ENCODE measurements at regions not wholly inside any gene's neighbourhood (a gene's known extent, or its start where the extent isn't known, plus 50 kb on each side); places are given as distances from the start of the nearest gene placed in this dataset.
"Not testable (repeated sequence)": the region's sequence is repeated elsewhere in the genome, so short reads cannot be mapped to it uniquely, and the experiment has no call there.

DNA sequence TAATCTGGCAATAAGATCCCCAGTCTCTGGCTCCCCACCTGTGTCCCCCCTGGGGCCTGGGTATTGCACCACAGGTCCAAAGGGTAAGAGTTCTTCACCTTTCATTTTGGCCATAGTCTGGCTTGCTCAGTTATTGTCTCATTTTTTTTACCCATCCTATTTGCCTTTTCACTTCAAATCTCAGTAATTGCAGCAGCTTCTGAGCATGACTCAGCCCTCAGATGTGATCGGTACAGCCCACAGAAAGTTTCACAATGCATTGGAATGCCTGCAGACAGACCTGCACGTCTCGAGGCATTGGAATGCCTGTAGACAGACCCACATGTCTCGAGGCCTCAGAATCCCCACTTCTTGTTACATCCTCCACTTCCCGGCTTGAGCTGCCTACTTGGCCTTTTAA, 173.6 kb downstream of the NUFIP1 start:
- DNase-seq (ENCODE audit: insufficient read length, low spot score) (peak; percentile 12), FAIRE-seq (no peak)

DNA sequence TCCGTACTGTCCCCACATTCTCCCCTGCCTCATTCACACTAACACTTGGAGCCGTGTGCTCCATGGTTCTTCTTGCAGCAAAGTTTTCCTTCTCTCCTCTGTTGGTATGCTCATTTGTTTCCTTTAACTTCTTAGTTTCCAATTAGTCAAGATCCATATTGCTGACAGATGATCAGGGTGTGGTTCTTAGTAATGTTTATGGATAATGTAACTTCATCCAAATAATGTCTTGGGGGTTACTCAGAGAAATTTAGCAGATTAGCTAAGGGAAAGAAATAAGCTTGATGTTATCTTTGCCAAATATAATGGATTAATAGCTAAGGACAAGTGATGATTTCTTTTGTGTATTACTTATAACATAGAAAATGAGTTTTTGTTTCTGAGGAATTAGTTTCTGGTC, 174.4 kb downstream of the NUFIP1 start:
- FAIRE-seq (no peak), DNase-seq (ENCODE audit: insufficient read length, low spot score) (no peak)

DNA sequence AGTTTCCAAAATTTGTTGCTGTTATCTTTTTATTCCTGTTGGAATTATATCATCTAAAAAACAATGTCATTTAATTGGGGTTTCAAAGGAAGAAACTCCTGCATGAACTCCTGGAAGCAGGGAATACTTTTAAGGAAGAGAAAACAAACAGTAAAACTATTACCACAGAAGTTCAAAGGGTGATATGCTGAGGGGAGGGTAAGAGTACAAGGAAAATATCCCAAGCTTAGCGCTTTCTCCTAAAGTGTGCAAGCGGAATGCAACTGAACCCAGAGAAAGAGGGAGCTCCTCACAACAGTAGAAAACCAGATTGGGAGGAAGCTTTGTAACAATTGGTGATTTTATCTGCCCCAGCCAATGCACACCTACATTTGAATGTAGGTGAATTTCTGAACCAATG, 175.1 kb downstream of the NUFIP1 start:
- DNase-seq (ENCODE audit: insufficient read length, low spot score) (no peak), FAIRE-seq (no peak)

DNA sequence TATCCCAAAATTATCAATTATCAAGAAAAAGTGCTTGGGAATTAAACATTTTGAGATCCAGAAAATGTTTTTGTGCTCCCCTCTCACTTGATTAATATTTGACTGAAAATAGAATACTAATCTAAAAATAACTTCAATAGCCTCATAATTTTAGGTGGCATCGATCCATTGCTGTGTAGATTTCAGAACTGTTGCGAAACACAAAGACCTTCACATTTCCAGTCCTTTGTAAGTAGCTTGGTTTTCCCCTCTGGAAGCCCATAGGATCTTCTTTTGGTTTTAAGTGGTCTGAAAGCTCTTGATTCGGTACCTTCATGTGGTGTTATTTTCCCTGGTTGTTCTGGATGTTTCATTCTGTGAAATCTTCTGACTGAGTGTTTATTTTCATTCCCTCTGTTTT, 176.5 kb downstream of the NUFIP1 start:
- no peak for FAIRE-seq
- no peak for DNase-seq (ENCODE audit: insufficient read length, low spot score)

DNA sequence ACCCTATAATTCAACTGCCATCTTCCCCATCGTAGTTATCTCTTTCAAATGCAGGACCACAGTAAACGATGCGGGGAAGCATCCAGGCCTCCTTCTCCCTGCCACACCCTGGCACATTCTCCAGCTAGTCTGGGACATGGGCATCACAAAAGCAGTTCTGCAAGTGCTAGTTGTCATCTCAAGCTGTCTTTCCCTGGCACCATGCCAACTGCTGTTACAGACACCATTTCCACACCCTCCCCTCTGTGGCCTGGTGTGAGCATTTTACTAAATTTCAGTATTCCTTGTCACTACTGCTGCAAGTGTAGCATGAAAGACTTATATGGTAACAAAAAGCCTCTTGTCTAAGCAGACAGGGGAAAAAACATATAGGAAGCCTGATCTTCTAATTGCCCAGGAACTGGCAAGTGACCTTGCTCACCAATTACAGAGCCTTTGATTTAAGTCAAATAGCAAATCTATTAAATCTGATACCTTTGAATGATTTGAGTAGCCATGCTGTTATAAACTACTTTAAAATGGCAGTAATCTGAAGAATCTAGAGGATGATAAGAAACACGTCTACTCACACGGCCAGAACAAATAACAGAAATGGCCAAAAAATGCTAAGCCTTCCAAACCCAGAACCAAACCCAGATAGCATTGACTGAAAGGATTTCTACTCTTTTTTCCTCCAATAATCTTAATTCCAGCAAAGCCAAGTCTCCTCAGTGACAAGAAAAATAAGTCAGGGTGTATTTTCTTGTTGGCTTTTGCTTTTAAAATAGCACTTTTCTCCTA, 179.0 kb downstream of the NUFIP1 start:
- no peak for DNase-seq (ENCODE audit: insufficient read length, low spot score)
- FAIRE-seq, result no peak

DNA sequence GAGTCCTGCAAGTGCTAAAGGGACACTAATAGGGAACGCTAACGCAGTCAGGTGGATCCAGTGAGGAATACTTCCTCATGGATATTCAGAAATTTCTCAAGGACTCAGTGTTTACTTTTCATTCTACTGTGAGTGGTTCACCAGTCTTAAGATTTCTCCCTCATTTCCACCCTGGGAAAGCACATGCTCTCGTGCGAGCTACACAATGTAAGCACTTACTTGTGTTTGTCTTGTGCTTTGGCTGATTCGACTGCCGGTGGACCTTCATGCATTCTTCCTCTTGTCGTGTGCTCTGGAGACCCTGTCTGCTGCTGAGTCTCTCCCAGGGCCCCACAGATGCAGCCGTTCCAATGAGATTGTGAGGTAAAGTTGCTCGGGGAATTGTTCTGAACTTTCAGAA, 180.1 kb downstream of the NUFIP1 start:
- DNase-seq (ENCODE audit: insufficient read length, low spot score) (no peak), FAIRE-seq (no peak)

DNA sequence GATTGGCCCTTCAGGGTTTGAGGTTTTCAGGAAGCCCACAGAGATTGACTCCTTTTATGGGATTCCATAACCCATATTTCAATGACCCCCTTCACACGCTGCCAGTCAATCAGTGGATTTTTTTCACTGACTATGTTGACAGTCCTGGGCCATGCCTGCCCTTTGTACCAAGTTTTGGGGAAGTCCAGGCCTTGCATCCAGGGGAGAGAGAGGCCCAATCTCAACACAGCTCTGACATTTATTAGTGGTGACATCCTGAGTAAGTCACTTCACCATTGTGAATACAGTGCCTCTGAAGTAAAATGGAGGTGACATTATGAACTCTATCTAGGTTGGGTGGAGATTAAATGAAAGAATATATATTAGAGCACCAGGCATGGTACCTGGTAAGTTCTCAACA, 181.1 kb downstream of the NUFIP1 start:
- no peak for DNase-seq (ENCODE audit: insufficient read length, low spot score)
- no peak for FAIRE-seq

DNA sequence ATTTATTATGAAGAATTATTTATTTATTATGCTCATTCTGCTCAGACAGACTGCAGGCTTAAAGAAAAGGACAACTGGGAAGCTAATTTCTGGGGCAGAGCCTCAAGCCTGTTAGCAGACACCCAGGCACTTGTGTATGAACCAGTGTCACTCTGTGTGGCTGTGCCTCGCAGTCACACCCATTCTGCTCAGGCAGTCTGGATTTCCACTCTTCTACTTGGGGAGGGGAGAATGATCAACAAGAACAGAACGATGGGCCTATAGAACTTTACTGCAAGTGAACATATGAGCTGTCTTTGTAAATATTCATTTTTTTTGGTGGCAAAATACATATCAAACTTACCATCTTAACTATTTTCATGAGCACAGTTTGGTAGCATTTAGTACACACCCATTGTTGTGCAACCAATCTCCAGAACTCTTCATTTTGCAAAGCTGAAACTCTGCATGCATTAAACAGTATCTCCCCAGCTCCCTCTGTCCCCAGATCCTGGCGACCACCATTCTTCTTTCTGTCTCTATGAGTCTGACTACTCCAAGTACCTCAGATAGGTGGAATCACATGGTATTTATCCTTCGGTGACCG, 181.7 kb downstream of the NUFIP1 start:
- no peak for FAIRE-seq
- DNase-seq (ENCODE audit: insufficient read length, low spot score), result no peak

DNA sequence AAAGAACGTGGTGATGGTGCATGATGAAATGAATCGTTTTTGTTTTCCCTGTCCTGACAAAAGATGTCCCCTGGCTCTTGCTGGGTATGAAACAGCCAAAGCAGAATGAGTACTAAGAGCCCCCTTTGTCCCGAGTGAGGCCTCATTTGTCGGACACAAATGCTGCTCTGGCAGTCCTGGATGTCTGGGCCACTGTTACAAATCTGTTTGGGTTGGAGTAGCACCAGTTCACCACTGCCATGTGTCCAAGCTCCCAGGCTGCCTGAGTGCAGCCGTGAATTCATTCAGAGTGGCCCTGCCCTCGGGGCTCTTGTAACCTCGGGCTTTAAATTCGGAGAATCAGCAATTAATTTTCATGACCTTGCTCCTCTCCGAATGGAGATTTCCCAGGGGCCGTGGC, 182.4 kb downstream of the NUFIP1 start:
- FAIRE-seq, result no peak

DNA sequence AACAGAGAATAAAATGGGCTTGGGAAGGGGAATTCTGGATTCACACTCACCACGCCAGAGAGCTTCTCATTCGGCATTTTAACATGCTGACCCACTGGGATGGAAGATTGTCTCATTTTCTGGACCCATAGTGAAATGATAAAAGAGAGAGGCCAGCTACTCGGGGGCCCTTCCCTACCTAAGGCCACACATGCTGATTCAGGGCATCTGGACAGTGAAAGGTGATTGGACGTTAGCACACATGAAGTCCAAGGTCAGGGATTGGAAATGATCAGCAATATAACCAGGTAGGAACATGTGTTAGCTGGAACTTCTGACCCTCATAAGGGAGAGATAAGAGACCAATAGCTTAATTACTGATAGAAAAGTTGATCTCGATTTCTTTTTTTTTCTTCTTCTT, 183.7 kb downstream of the NUFIP1 start:
- DNase-seq (ENCODE audit: insufficient read length, low spot score), result no peak
- no peak for FAIRE-seq

More for the DNA sequence above, 182.4 kb downstream of the NUFIP1 start:
- no peak for DNase-seq (ENCODE audit: insufficient read length, low spot score)

DNA sequence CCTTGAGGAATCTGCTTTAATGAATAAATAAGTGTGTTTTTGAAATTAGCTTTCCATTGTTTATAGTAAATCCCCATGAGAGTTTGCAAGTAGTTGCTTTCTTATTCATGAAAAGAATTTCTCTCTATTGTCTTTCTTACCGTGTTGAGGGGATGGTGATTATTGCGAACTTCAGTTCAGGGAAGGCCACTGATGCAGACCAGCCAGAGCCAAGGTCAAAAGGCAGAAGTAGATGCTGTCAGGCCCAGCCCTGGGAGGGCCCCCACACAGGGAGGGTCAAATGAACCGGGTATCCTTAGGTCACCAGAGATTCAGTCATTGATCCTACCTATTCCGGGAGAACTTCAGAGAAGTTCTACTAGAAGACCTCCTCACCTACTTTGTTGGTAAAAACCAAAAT, 185.9 kb downstream of the NUFIP1 start:
- FAIRE-seq, result no peak
- DNase-seq (ENCODE audit: insufficient read length, low spot score), result no peak

DNA sequence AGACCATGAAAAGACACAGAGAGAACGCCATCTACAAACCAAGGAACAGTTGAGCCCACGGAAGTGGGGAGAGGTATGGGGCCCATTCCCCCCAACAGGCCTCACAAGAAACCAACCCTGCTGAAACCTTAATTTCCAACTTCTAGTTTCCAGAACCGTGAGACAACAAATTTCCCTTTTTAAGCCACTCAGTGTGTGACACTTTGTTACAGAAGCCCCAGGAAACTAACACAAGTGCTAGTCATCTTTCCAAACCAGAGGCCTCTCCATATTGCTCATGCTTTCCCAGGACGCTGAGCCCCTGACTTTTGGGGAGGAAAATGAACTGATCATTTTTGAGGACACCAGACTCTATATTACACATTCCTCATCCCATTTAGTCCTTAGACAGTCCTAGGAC, 186.8 kb downstream of the NUFIP1 start:
- no peak for DNase-seq (ENCODE audit: insufficient read length, low spot score)
- no peak for FAIRE-seq

DNA sequence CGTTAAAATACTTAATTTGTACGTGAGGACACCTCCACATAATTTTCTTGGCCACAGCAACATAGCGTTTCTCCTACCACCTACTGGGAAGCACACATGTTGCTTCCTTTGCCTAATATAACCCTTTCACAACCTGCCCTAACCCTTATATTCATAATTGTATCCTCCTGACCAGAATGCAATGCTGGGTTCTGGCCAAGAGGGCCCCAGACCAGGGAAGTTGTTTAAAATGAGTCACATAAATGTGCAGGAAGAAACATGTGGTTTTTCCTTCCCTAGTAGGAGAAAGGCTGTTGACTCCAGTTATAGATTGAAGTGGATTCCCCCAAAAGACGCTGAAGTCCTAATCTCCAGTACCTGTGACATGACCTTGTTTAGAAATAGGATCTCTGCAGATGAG, 187.3 kb downstream of the NUFIP1 start:
- DNase-seq (ENCODE audit: insufficient read length, low spot score) (no peak), FAIRE-seq (no peak)

DNA sequence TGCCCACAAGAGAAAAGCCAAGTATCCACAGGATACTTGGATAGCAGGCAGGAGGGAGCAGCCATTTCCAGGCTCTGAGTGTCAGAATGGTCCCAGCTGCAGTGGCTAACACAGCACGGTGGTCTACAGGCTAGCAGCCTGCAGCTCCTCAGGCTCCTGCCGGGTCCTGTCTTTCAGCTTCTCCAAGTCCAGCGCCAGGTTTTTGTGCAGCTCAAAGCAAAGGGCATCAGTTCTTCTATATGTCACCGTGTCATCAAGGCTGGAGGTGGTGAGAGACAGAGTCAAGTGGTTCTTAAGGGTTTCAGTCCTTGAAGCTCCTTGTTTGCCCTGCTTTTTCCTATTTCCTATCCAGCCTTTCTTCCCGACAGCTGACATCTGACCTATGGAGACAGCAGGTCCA, 188.6 kb downstream of the NUFIP1 start:
- DNase-seq (ENCODE audit: insufficient read length, low spot score) (no peak), FAIRE-seq (no peak)

DNA sequence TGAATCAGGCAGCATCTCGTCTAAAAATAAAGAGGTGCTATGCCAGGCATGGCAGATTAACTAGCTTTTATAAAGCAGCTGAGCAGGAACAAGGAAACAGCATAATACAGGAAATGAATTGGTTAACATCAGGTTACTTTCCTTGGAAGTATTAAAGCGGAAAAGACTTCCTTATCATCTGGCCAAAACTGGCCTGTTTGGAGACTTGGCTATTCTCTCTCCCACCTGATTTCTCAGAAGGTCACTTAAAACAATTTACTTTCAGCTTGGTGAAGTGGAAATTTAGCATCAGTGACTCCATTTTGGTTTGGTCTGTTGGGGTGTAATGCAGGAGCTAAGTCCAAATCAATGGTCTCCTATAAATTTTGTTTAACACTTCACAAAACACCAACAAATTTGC, 191.6 kb downstream of the NUFIP1 start:
- FAIRE-seq (no peak), DNase-seq (ENCODE audit: insufficient read length, low spot score) (no peak)

DNA sequence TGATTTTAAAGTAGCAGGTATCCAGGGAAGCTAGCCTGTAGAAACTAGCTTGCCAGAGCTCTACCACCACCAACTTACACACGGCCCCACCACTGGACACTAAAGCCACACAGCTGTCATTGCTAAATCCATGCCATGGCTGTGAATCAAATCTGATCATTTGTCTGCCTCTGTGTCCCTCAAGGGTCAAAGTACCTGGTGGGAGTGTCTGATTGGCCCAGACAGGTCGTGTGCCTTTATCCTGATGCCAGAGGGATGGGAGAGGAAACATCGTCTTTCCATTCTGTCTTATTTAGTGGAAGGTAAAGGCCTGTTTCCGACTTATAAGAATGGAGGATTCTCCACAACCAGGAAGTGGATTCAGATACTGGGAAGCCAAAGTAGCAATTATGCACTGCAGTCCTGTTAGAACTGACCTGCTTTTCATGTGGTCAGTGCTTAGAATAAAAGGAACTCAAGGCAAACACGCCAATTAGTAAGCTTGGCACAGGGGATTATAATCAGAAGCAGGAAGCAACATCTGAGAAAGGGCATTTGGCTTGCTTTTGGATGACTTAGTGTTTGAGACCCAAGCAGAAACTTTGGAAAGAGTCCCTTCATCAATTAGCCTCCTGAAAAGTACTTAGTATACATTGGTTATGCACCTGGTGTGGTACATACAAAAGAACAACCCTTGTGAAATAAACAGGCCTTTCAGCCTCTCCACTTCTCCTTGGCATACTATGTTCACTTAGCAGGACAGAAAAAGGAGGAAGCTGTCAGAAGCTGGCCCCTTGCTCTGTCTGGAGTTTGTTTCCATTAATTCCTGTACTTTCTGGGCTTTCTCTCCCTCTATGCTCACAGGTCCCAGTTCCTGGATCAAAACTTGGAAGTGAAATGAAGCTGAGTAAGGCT, 192.4 kb downstream of the NUFIP1 start:
- FAIRE-seq (no peak), DNase-seq (ENCODE audit: insufficient read length, low spot score) (no peak)

DNA sequence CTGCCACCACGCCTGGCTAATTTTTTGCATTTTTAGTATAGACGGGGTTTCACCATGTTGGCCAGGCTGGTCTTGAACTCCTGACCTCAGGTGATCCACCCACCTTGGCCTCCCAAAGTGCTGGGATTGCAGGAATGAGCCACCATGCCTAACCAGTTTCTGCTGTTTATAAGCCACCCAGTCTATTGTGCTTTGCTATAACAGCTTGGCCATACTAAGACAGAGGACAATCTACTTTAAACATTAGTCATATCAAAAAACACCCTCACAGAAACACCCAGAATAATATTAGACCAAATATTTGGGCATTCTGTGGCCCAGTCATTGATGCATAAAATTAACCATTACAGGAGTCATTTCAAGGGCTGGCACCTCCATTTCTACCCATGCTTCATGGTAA, 193.2 kb downstream of the NUFIP1 start:
- not testable (repeated sequence) for DNase-seq (ENCODE audit: insufficient read length, low spot score)

DNA sequence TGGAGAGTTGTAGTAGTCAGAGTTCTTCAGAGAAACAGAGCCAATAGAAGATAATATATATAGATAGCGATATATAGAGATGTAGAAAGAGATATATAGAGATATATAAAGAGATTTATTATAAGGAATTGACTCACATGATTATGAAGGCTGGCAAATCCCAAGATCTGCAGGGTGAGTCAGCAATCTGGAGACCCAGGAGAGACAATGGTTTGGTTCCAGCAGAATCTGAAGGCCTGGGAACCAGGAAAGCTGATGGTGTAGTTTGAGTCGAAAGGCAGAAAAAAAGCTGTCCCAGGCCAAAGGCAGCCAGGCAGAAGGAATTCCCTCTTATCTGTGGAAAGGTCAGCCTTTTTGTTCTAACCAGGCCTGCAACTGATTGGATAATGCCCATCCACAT, 194.1 kb downstream of the NUFIP1 start:
- FAIRE-seq (no peak), DNase-seq (ENCODE audit: insufficient read length, low spot score) (no peak)

More for the DNA sequence above, 193.2 kb downstream of the NUFIP1 start:
- not testable (repeated sequence) for FAIRE-seq

DNA sequence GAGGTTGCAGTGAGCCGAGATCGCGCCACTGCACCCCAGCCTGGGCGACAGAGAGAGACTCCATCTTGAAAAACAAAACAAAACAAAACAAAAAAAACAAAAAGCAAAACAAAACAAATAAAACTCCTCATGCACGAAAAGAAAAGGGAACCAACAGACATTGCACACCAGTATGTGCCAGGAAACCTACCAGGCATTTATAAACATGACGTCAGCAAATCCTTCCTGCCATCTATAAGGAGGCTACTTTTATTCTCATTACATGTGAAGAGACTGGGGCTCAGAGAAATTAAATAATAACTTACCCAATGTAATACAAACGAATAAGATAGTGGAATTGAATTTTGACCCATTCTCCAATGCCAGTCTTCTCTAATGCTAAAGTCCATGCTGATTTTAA, 197.2 kb downstream of the NUFIP1 start:
- FAIRE-seq (no peak), DNase-seq (ENCODE audit: insufficient read length, low spot score) (no peak)

DNA sequence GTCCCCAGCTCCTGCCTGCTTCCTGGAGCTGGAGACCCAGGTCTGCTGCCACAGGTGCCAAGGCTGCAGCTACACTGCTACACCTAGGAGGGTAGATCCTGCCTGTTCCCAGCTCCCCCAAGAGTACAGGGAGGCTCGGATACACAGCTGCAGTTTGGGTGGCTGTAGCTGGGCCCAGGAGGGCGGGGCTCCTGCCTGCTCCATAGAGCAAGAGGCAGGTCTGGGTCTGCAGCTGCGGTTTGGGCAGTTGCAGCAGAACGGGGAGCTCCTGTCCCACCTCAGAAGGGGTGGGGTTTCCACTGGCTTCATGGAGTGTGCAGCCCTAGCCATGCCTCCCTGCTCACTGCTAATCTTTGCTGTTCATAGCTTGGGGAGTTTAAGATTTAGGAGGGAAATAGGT, 199.0 kb downstream of the NUFIP1 start:
- DNase-seq (ENCODE audit: insufficient read length, low spot score) (no peak), FAIRE-seq (no peak)

DNA sequence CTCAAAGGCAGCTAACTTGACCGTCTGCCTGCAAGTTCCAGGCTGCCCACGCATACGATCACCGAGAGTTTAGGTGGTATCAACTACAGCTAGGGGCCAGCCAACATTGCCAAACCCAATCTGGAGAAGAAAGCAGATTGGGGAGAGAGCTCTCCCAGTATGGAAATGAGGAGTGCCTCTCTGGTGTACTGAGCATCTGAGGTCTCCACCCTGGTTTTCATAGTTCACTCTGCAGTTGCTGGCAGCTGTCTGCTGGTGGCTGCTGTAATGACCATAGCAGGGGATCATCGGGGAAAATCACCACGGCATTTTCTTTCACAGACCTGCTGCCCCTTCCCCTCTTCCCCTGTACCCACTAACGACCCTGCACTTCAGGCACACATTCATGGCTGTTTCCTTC, 201.7 kb downstream of the NUFIP1 start:
- DNase-seq (ENCODE audit: insufficient read length, low spot score) (no peak), FAIRE-seq (no peak)

DNA sequence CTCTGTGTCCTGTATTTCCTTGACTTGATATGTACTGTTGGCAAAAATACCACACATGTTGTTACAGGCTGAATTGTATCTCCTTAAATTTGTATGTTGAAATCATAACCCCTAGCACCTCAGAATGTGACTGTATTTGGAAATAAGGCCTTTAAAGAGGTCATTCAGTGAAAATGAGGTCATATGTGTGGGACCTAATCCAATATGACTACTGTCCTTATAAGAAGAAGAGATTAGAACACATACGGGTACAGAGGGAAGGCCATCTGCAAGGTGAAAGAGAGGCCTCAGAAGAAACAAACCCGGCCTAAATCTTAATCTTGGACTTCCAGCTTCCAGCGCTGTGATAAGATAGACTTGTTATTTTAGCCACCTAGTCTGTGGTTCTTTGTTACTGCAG, 202.5 kb downstream of the NUFIP1 start:
- no peak for DNase-seq (ENCODE audit: insufficient read length, low spot score)
- no peak for FAIRE-seq

All from GM19239 (cell line).